ENCODE measurements at regions not wholly inside any gene's neighbourhood (a gene's known extent, or its start where the extent isn't known, plus 50 kb on each side); places are given as distances from the start of the nearest gene placed in this dataset.

GRCh38 chrX:23118163-23118562 lies 118.4 kb downstream of the DDX53 start:
- H3K4me3 ChIP-seq (replicated peaks in 1 of 2; ENCODE audit: low read depth in 1 of 2, low read length in 2 of 2): no peak overlapping the region
- H3K9me3 ChIP-seq (ENCODE audit: control insufficient read depth in 1 of 2, insufficient read depth in 1 of 2, low read depth in 1 of 2, low read length in 2 of 2): no peaks in the 10 kb centered on the region
- intact Hi-C loops (cut with micrococcal nuclease): no loop called here
- no peak overlapping the region for H3K9ac ChIP-seq (ENCODE audit: low read length)
- BruUV-seq (replicated peaks): no TSS peak
- DNase-seq (ENCODE audit: low read depth, low spot score): no peak
- H4K20me1 ChIP-seq (ENCODE audit: insufficient read depth): no peaks in the 10 kb centered on the region; the same call in 1 of the 2 replicates
- H3K9me2 ChIP-seq (ENCODE audit: insufficient read depth): no peaks in the 10 kb centered on the region
- CTCF ChIA-PET: no interaction called here
- no peaks in the 10 kb centered on the region for H3K79me2 ChIP-seq (ENCODE audit: insufficient read depth, low read length)
- no peak for TF ChIP-seq MAX (IDR thresholded peaks at IDR 0.05)
- no peak for TF ChIP-seq ZBTB33 (IDR thresholded peaks at IDR 0.05; ENCODE audit: extremely low read depth, insufficient replicate concordance, low read length)
- no peak for TF ChIP-seq SRF (IDR thresholded peaks at IDR 0.05; ENCODE audit: low read depth)
- TF ChIP-seq ZFX (IDR thresholded peaks at IDR 0.05): no peak
- TF ChIP-seq REST (IDR thresholded peaks at IDR 0.05; ENCODE audit: low read depth): no peak
- no peak for TF ChIP-seq ATF3 (IDR thresholded peaks at IDR 0.05)
- TF ChIP-seq CBX3 (IDR thresholded peaks at IDR 0.05; ENCODE audit: low read depth): no peak
- TF ChIP-seq FOSL1 (IDR thresholded peaks at IDR 0.05; ENCODE audit: low read depth): no peak
- no peak for TF ChIP-seq YY1 (IDR thresholded peaks at IDR 0.05; ENCODE audit: extremely low read depth, insufficient replicate concordance, low read depth, low read length)
- TF ChIP-seq CEBPB (IDR thresholded peaks at IDR 0.05; ENCODE audit: low read depth): no peak
- RAD21 ChIA-PET (ENCODE audit: low non-redundant PET in 1 of 2, low total read pairs in 2 of 2, uncharacterized antibody in 2 of 2, unreplicated experiment in 2 of 2): no interaction called here
- no peak overlapping the region for H3K27ac ChIP-seq (ENCODE audit: low read depth, low read length)
- no peak overlapping the region for H3K4me2 ChIP-seq (ENCODE audit: low read length)
- no peak overlapping the region for H2AFZ ChIP-seq (ENCODE audit: low read depth, low read length, poor library complexity, severe bottlenecking)
- H3K27me3 ChIP-seq (ENCODE audit: insufficient read depth, low read length): no peaks in the 10 kb centered on the region
- no peaks in the 10 kb centered on the region for H3K36me3 ChIP-seq (ENCODE audit: control insufficient read depth in 1 of 2, insufficient read depth in 2 of 2, low read length in 2 of 2)
- POLR2A ChIA-PET: no interaction called here
- ATAC-seq: no peak
- H3K4me1 ChIP-seq (ENCODE audit: control insufficient read depth in 1 of 2, insufficient read depth in 2 of 2, low read length in 2 of 2): no peaks in the 10 kb centered on the region
